Suprapubic skin (tissue), 3 donors: ENCODE measurements at regions not wholly inside any gene's neighbourhood (a gene's known extent, or its start where the extent isn't known, plus 50 kb on each side); places are given as distances from the start of the nearest gene placed in this dataset.

ENCODE experiments used
- CTCF ChIP-seq, 2 donors: fragments of 200-600 bp in 1 of 2; fragments of 450-650 bp in 1 of 2; sonication (generic) in 1 of 2; IDR thresholded peaks; one replicate each; pipeline ENCODE4 v1.5.1; 2016 to 2019; ENCODE audit warnings: antibody characterized with exemption in 2 of 2, mild to moderate bottlenecking in 1 of 2, moderate library complexity in 1 of 2
- EP300 ChIP-seq: sonication (generic); formaldehyde crosslinking; IDR thresholded peaks from one replicate; pipeline ENCODE4 v1.6.1; 2017; ENCODE audit warnings: antibody characterized with exemption

GRCh38 chr14:38855513-38855912 is 247.5 kb downstream of the SEC23A start:
- TF ChIP-seq CTCF (IDR thresholded peaks at IDR 0.05), result no peak
- no peak for TF ChIP-seq EP300
